Gastroesophageal sphincter (tissue), 4 donors: ENCODE measurements at regions not wholly inside any gene's neighbourhood (a gene's known extent, or its start where the extent isn't known, plus 50 kb on each side); places are given as distances from the start of the nearest gene placed in this dataset.

ENCODE experiments used
- ATAC-seq: fragments of 150-250 bp; one replicate; pipeline ENCODE4 v1.9.1; 2016; ENCODE audit warnings: mild to moderate bottlenecking, moderate library complexity
- H3K27ac ChIP-seq, 4 donors: fragments of 200-600 bp; sonication (generic) in 3 of 4; 1 replicate in 3 of 4; 2 replicates in 1 of 4; pipeline ENCODE4 v1.5.1; 2016 to 2019
- H3K27me3 ChIP-seq: fragments of 200-600 bp; sonication (generic); one replicate; pipeline ENCODE4 v1.5.1; 2019
- H3K36me3 ChIP-seq, 2 donors: fragments of 200-600 bp; sonication (generic); one replicate each; pipeline ENCODE4 v1.5.1; 2019; ENCODE audit warnings: control low read depth in 1 of 2
- H3K4me1 ChIP-seq, 3 donors: fragments of 200-600 bp; sonication (generic); 1 replicate in 2 of 3; 2 replicates in 1 of 3; pipeline ENCODE4 v1.5.1; 2016 to 2019; ENCODE audit warnings: control low read depth in 2 of 3
- H3K4me3 ChIP-seq, 2 donors: fragments of 200-600 bp; sonication (generic); one replicate each; pipeline ENCODE4 v1.5.1; 2019; ENCODE audit warnings: mild to moderate bottlenecking in 1 of 2, moderate library complexity in 1 of 2
- H3K9me3 ChIP-seq, 3 donors: fragments of 200-600 bp; sonication (generic); one replicate each; pipeline ENCODE4 v1.5.1; 2017 to 2019; ENCODE audit warnings: control low read depth in 2 of 3
- CTCF ChIP-seq, 4 experiments: fragments of 200-600 bp in 2 of 4; fragments of 450-650 bp in 2 of 4; sonication (generic) in 1 of 4; IDR thresholded peaks; one replicate each; pipeline ENCODE4 v1.5.1; 2017 to 2019; ENCODE audit warnings: antibody characterized with exemption in 4 of 4, mild to moderate bottlenecking in 2 of 4, moderate library complexity in 2 of 4
- EP300 ChIP-seq: sonication (generic); formaldehyde crosslinking; IDR thresholded peaks from one replicate; pipeline ENCODE4 v1.6.1; 2017; ENCODE audit warnings: antibody characterized with exemption, mild to moderate bottlenecking
- POLR2A ChIP-seq, 2 donors: fragments of 450-650 bp; IDR thresholded peaks; one replicate each; pipeline ENCODE4 v1.6.1; 2017; ENCODE audit warnings: antibody characterized with exemption in 2 of 2, mild to moderate bottlenecking in 2 of 2, moderate library complexity in 1 of 2
- POLR2AphosphoS5 ChIP-seq: sonication (generic); formaldehyde crosslinking; IDR thresholded peaks from one replicate; pipeline ENCODE4 v1.6.1; 2017; ENCODE audit warnings: antibody characterized with exemption
- WGBS, 2 donors: methylation state at CpG; one replicate each; pipeline ENCODE4 v1.1.5; 2018; ENCODE audit warnings: low coverage in 1 of 2; 5-methylcytosine and 5-hydroxymethylcytosine counted together

GRCh38 chr1:199758626-199759255 is 268.8 kb upstream of the NR5A2 start:
- no peaks in the 10 kb centered on the region for H3K27me3 ChIP-seq

GRCh38 chr1:199759268-199759730 is 268.2 kb upstream of the NR5A2 start:
- no peaks in the 10 kb centered on the region for H3K36me3 ChIP-seq
- TF ChIP-seq EP300 = no peak
- TF ChIP-seq CTCF (IDR thresholded peaks at IDR 0.05) = no peak
- TF ChIP-seq POLR2A (IDR thresholded peaks at IDR 0.05) = no peak
- TF ChIP-seq POLR2AphosphoS5 = no peak
- 20 to 46% methylated on average over 2 to 3 of the region's 3 CpGs for WGBS, 2 donors
- no peaks in the 10 kb centered on the region for H3K27me3 ChIP-seq
- no peak for ATAC-seq
- no peak overlapping the region for H3K27ac ChIP-seq
- H3K9me3 ChIP-seq = no peaks in the 10 kb centered on the region
- no peak overlapping the region for H3K4me3 ChIP-seq
- no peaks in the 10 kb centered on the region for H3K4me1 ChIP-seq

More at GRCh38 chr1:199758626-199759255, 268.8 kb upstream of the NR5A2 start:
- Histone ChIP-seq H3K36me3 (no peaks in the 10 kb centered on the region), H3K4me1 (no peaks in the 10 kb centered on the region), H3K9me3 (no peaks in the 10 kb centered on the region), H3K4me3 (no peak overlapping the region), H3K27ac (no peak overlapping the region)
- ATAC-seq = no peak
- WGBS, 2 donors = 57 to 68% methylated on average over 3 of the region's 3 CpGs
- TF ChIP-seq POLR2A (IDR thresholded peaks at IDR 0.05) = no peak
- TF ChIP-seq EP300 = no peak
- TF ChIP-seq POLR2AphosphoS5 = no peak
- TF ChIP-seq CTCF (IDR thresholded peaks at IDR 0.05) = no peak

GRCh38 chr1:199762572-199762971 is 264.9 kb upstream of the NR5A2 start:
- Histone ChIP-seq H3K27me3 (no peaks in the 10 kb centered on the region), H3K4me3 (no peak overlapping the region), H3K36me3 (no peaks in the 10 kb centered on the region), H3K4me1 (no peaks in the 10 kb centered on the region), H3K27ac (no peak overlapping the region), H3K9me3 (peaks cover 0 to 23% (median 0%) of the 10 kb centered on the region in 3 donors)
- 55 to 63% methylated on average over 4 to 5 of the region's 5 CpGs for WGBS, 2 donors
- TF ChIP-seq POLR2AphosphoS5 (no peak), POLR2A (IDR thresholded peaks at IDR 0.05) (no peak), CTCF (IDR thresholded peaks at IDR 0.05) (no peak), EP300 (no peak)
- ATAC-seq = no peak

GRCh38 chr1:199766218-199766792 is 261.2 kb upstream of the NR5A2 start:
- Histone ChIP-seq H3K4me3 (no peak overlapping the region), H3K36me3 (no peaks in the 10 kb centered on the region), H3K9me3 (peaks cover 0 to 23% (median 0%) of the 10 kb centered on the region in 3 donors), H3K27ac (no peak overlapping the region), H3K4me1 (no peaks in the 10 kb centered on the region), H3K27me3 (no peaks in the 10 kb centered on the region)
- TF ChIP-seq POLR2AphosphoS5 (no peak), EP300 (no peak), POLR2A (IDR thresholded peaks at IDR 0.05) (no peak), CTCF (IDR thresholded peaks at IDR 0.05) (no peak)
- no peak for ATAC-seq

GRCh38 chr1:199767700-199768099 is 259.8 kb upstream of the NR5A2 start:
- no peak overlapping the region for H3K27ac ChIP-seq
- WGBS, 2 donors = 78 to 100% methylated on average over 2 of the region's 2 CpGs
- peaks cover 0 to 23% (median 0%) of the 10 kb centered on the region in 3 donors for H3K9me3 ChIP-seq
- H3K4me3 ChIP-seq = no peak overlapping the region
- H3K36me3 ChIP-seq = no peaks in the 10 kb centered on the region
- TF ChIP-seq EP300 (no peak), POLR2A (IDR thresholded peaks at IDR 0.05) (no peak), POLR2AphosphoS5 (no peak)
- no peaks in the 10 kb centered on the region for H3K4me1 ChIP-seq
- no peak for ATAC-seq
- H3K27me3 ChIP-seq = no peaks in the 10 kb centered on the region
